Endodermal cell (in vitro differentiated cells): ENCODE measurements at regions not wholly inside any gene's neighbourhood (a gene's known extent, or its start where the extent isn't known, plus 50 kb on each side); places are given as distances from the start of the nearest gene placed in this dataset.

Source experiments
- DNase-seq: peaks from one replicate; pipeline ENCODE4 v3.0.0-alpha.2; 2017
- H3K27ac ChIP-seq: 2 replicates; pipeline ENCODE4 v1.5.1; 2013; ENCODE audit warnings: mild to moderate bottlenecking, low read depth, low read length, moderate library complexity
- H3K27me3 ChIP-seq: 2 replicates; pipeline ENCODE4 v1.6.1; 2013; ENCODE audit warnings: mild to moderate bottlenecking, low read length, moderate library complexity; ENCODE audit not compliant: insufficient read depth, control insufficient read depth, poor library complexity, severe bottlenecking
- H3K36me3 ChIP-seq: 2 replicates; pipeline ENCODE4 v1.7.0; 2013; ENCODE audit warnings: mild to moderate bottlenecking, low read length, moderate library complexity; ENCODE audit not compliant: control insufficient read depth, insufficient read depth
- H3K4me1 ChIP-seq: one replicate; pipeline ENCODE4 v1.7.0; 2013; ENCODE audit warnings: low read length; ENCODE audit not compliant: control insufficient read depth, insufficient read depth
- H3K4me3 ChIP-seq: 2 replicates; pipeline ENCODE4 v1.5.1; 2013; ENCODE audit warnings: mild to moderate bottlenecking, low read length, moderate library complexity
- H3K9ac ChIP-seq: 2 replicates; pipeline ENCODE4 v1.6.1; 2013; ENCODE audit warnings: mild to moderate bottlenecking, low read length, moderate library complexity; ENCODE audit not compliant: poor library complexity, severe bottlenecking; ENCODE audit errors: extremely low read depth
- H3K9me3 ChIP-seq: 2 replicates; pipeline ENCODE4 v1.6.1; 2013; ENCODE audit warnings: mild to moderate bottlenecking, low read length, moderate library complexity; ENCODE audit not compliant: control insufficient read depth
- H3K27ac Mint-ChIP-seq: 2 replicates; pipeline ENCODE4 v1.8.0; 2020; ENCODE audit warnings: mixed read lengths
- H3K27me3 Mint-ChIP-seq: 2 replicates; pipeline ENCODE4 v1.8.0; 2021; ENCODE audit warnings: mild to moderate bottlenecking, mixed read lengths; ENCODE audit not compliant: insufficient read depth
- H3K36me3 Mint-ChIP-seq: 2 replicates; pipeline ENCODE4 v1.8.0; 2020; ENCODE audit warnings: low read depth, mixed read lengths
- H3K4me1 Mint-ChIP-seq: 2 replicates; pipeline ENCODE4 v1.8.0; 2020; ENCODE audit warnings: mixed read lengths
- H3K4me3 Mint-ChIP-seq: 2 replicates; pipeline ENCODE4 v1.8.0; 2020; ENCODE audit warnings: mild to moderate bottlenecking, moderate library complexity, mixed read lengths
- H3K9me3 Mint-ChIP-seq: 2 replicates; pipeline ENCODE4 v1.8.0; 2020; ENCODE audit warnings: mild to moderate bottlenecking, mixed read lengths
- WGBS, 2 experiments: methylation state at CpG; one replicate each; pipeline versions ENCODE4 v1.1.5 to v1.1.7; 2013; ENCODE audit warnings: missing lambda C conversion rate in 2 of 2, mixed read lengths in 1 of 2; ENCODE audit not compliant: insufficient coverage in 1 of 2, insufficient read length in 1 of 2; 5-methylcytosine and 5-hydroxymethylcytosine counted together
- TF ChIP-seq, protein P1 (sequence below): fragments of 200-600 bp; sonication (generic); conservative IDR thresholded peaks from 2 replicates; pipeline ENCODE4 v1.5.0; 2021; ENCODE audit warnings: antibody characterized with exemption, mild to moderate bottlenecking

DNA sequence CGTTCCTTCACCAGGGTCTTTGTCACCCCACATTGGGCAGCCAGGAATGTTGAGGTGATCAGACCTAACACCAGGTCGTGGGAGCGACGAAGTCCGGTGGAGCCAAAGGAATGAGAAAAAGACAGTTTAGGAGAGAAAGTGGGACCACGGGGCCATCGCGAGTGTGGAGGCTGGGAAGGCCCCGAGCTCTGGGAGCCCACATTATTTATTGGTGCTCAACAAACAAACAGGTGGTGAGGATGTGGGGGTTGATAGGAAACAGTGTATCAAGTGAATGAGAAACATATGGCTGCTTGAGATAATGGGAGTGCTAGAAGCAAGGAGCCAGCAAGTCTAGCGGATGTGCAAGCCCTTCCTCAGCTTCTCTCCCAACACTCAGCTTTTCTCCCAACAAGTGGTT, 287.1 kb upstream of the SGK1 start:
- no peak for DNase-seq
- H3K4me1 Mint-ChIP-seq = no peaks in the 10 kb centered on the region
- no peaks in the 10 kb centered on the region for H3K27me3 Mint-ChIP-seq
- Histone ChIP-seq H3K9me3 (peaks cover 20% of the 10 kb centered on the region), H3K27me3 (no peaks in the 10 kb centered on the region), H3K36me3 (no peaks in the 10 kb centered on the region), H3K4me1 (no peaks in the 10 kb centered on the region), H3K4me3 (no peak overlapping the region), H3K27ac (no peak overlapping the region), H3K9ac (no peak overlapping the region)
- no peak overlapping the region for H3K4me3 Mint-ChIP-seq
- no peak overlapping the region for H3K27ac Mint-ChIP-seq
- peaks cover 35% of the 10 kb centered on the region for H3K9me3 Mint-ChIP-seq
- WGBS, 2 experiments = 95% methylated on average over 8 to 10 of the region's 10 CpGs
- TF ChIP-seq, protein P1, sequence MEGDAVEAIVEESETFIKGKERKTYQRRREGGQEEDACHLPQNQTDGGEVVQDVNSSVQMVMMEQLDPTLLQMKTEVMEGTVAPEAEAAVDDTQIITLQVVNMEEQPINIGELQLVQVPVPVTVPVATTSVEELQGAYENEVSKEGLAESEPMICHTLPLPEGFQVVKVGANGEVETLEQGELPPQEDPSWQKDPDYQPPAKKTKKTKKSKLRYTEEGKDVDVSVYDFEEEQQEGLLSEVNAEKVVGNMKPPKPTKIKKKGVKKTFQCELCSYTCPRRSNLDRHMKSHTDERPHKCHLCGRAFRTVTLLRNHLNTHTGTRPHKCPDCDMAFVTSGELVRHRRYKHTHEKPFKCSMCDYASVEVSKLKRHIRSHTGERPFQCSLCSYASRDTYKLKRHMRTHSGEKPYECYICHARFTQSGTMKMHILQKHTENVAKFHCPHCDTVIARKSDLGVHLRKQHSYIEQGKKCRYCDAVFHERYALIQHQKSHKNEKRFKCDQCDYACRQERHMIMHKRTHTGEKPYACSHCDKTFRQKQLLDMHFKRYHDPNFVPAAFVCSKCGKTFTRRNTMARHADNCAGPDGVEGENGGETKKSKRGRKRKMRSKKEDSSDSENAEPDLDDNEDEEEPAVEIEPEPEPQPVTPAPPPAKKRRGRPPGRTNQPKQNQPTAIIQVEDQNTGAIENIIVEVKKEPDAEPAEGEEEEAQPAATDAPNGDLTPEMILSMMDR = no peak
- H3K36me3 Mint-ChIP-seq = peaks cover 8% of the 10 kb centered on the region

GRCh38 chr6:134604014-134604676, 286.2 kb upstream of the SGK1 start:
- Mint-ChIP-seq H3K4me1 (no peaks in the 10 kb centered on the region), H3K27ac (no peak overlapping the region)

GRCh38 chr6:134603561-134603960, 285.6 kb upstream of the SGK1 start:
- Histone ChIP-seq H3K9me3 (peaks cover 20% of the 10 kb centered on the region), H3K9ac (no peak overlapping the region), H3K27me3 (no peaks in the 10 kb centered on the region), H3K4me3 (no peak overlapping the region), H3K36me3 (no peaks in the 10 kb centered on the region), H3K4me1 (no peaks in the 10 kb centered on the region), H3K27ac (no peak overlapping the region)
- Mint-ChIP-seq H3K9me3 (peaks cover 37% of the 10 kb centered on the region), H3K27ac (no peak overlapping the region), H3K4me1 (no peaks in the 10 kb centered on the region), H3K27me3 (no peaks in the 10 kb centered on the region), H3K4me3 (no peak overlapping the region), H3K36me3 (peaks cover 8% of the 10 kb centered on the region)
- 95 to 96% methylated on average over 4 of the region's 4 CpGs for WGBS, 2 experiments
- TF ChIP-seq, protein P1 = no peak
- no peak for DNase-seq

More at GRCh38 chr6:134604014-134604676, 286.2 kb upstream of the SGK1 start:
- no peaks in the 10 kb centered on the region for H3K36me3 ChIP-seq
- DNase-seq = no peak
- H3K9me3 ChIP-seq = peaks cover 20% of the 10 kb centered on the region
- no peak overlapping the region for H3K27ac ChIP-seq
- TF ChIP-seq, protein P1 = no peak
- no peaks in the 10 kb centered on the region for H3K4me1 ChIP-seq
- Mint-ChIP-seq H3K4me3 (no peak overlapping the region), H3K36me3 (peaks cover 8% of the 10 kb centered on the region), H3K9me3 (peaks cover 37% of the 10 kb centered on the region), H3K27me3 (no peaks in the 10 kb centered on the region)
- WGBS, 2 experiments = 88 to 92% methylated on average over 12 to 20 of the region's 20 CpGs
- H3K9ac ChIP-seq = no peak overlapping the region
- no peak overlapping the region for H3K4me3 ChIP-seq
- H3K27me3 ChIP-seq = no peaks in the 10 kb centered on the region
